T-cell (primary cell): ENCODE measurements at regions not wholly inside any gene's neighbourhood (a gene's known extent, or its start where the extent isn't known, plus 50 kb on each side); places are given as distances from the start of the nearest gene placed in this dataset.

ENCODE experiments used
- ATAC-seq, 4 experiments: fragments of 200-7000 bp in 3 of 4; fragments of 150-1000 bp in 1 of 4; cut with Tn5 transposase; replicated peaks in 1 of 4; 1 replicate in 3 of 4; 2 replicates in 1 of 4; pipeline ENCODE4 v1.10.0; 2021; ENCODE audit warnings: moderate library complexity in 3 of 4, mild to moderate bottlenecking in 2 of 4, moderate number of reproducible peaks in 1 of 4
- CTCF ChIA-PET, 2 donors: fragments of 300-600 bp; sonication (Branson Sonifier 250); formaldehyde crosslinking; loops; one replicate each; lab custom pipeline; 2022; ENCODE audit warnings: antibody characterized with exemption in 2 of 2; lab: Charles Lee
- POLR2A ChIA-PET, 2 donors: fragments of 300-600 bp; sonication (Branson Sonifier 250); formaldehyde crosslinking; loops; one replicate each; lab custom pipeline; 2022; ENCODE audit warnings: antibody characterized with exemption in 2 of 2; lab: Charles Lee
- DNase-seq, 35 experiments: peaks; one replicate each; pipeline versions ENCODE4 v3.0.0 to v3.0.0-alpha.2; 2013 to 2023
- H3K27ac ChIP-seq: one replicate; pipeline ENCODE4 v1.5.1; 2013; ENCODE audit warnings: low read length
- H3K27me3 ChIP-seq, 2 experiments: replicated peaks in 1 of 2; 1 replicate in 1 of 2; 2 replicates in 1 of 2; pipeline versions ENCODE4 v1.6.1 to v1.7.0; 2013; ENCODE audit warnings: low read length in 1 of 2, mixed read lengths in 1 of 2; ENCODE audit not compliant: control insufficient read depth in 2 of 2, insufficient read depth in 2 of 2; ENCODE audit errors: extremely low read depth in 1 of 2
- H3K36me3 ChIP-seq, 2 donors: 1 replicate in 1 of 2; 2 replicates in 1 of 2; pipeline versions ENCODE4 v1.6.1 to v1.7.0; 2013; ENCODE audit warnings: low read length in 1 of 2; ENCODE audit not compliant: control insufficient read depth in 2 of 2, insufficient read depth in 1 of 2; ENCODE audit errors: extremely low read depth in 1 of 2
- H3K4me1 ChIP-seq, 2 experiments: 1 replicate in 1 of 2; 2 replicates in 1 of 2; pipeline versions ENCODE4 v1.6.1 to v1.7.0; 2013; ENCODE audit warnings: low read length in 2 of 2, mixed read lengths in 1 of 2; ENCODE audit not compliant: insufficient read depth in 2 of 2, control insufficient read depth in 1 of 2; ENCODE audit errors: extremely low read depth in 1 of 2
- H3K4me3 ChIP-seq, 2 donors: 1 replicate in 1 of 2; 2 replicates in 1 of 2; pipeline versions ENCODE4 v1.5.1 to v1.7.0; 2013; ENCODE audit warnings: mild to moderate bottlenecking in 2 of 2, low read length in 1 of 2, moderate library complexity in 1 of 2; ENCODE audit not compliant: control insufficient read depth in 1 of 2; ENCODE audit errors: extremely low read depth in 1 of 2
- H3K9me3 ChIP-seq: 2 replicates; pipeline ENCODE4 v1.7.0; 2013
- H3K27ac Mint-ChIP-seq, 2 donors: one replicate each; pipeline ENCODE4 v1.8.0; 2020 to 2021; ENCODE audit warnings: mild to moderate bottlenecking in 2 of 2, mixed read lengths in 2 of 2
- H3K27me3 Mint-ChIP-seq, 2 donors: one replicate each; pipeline ENCODE4 v1.8.0; 2021 to 2022; ENCODE audit warnings: mixed read lengths in 2 of 2
- H3K36me3 Mint-ChIP-seq: one replicate; pipeline ENCODE4 v1.8.0; 2021; ENCODE audit warnings: mixed read lengths
- H3K4me1 Mint-ChIP-seq, 3 donors: one replicate each; pipeline ENCODE4 v1.8.0; 2020 to 2022; ENCODE audit warnings: mixed read lengths in 3 of 3, mild to moderate bottlenecking in 1 of 3
- H3K4me3 Mint-ChIP-seq, 3 donors: one replicate each; pipeline ENCODE4 v1.8.0; 2020 to 2022; ENCODE audit warnings: mild to moderate bottlenecking in 3 of 3, mixed read lengths in 3 of 3, moderate library complexity in 3 of 3
- H3K9me3 Mint-ChIP-seq, 3 donors: one replicate each; pipeline ENCODE4 v1.8.0; 2020 to 2022; ENCODE audit warnings: mixed read lengths in 3 of 3
- WGBS: methylation state at CpG from one replicate; pipeline ENCODE4 v1.1.5; 2013; ENCODE audit warnings: missing lambda C conversion rate; ENCODE audit not compliant: insufficient coverage; 5-methylcytosine and 5-hydroxymethylcytosine counted together

GRCh38 chrX:39070009-39070408 lies 268.8 kb downstream of the MID1IP1 start:
- POLR2A ChIA-PET = interaction anchor here in 1 of 2 donors (0.5 kb wide), 1 partner anchor 106 kb away, joined by 5 read pairs; no protein-coding TSS in a partner anchor
- Mint-ChIP-seq H3K4me1 (no peaks in the 10 kb centered on the region), H3K27me3 (peaks cover 0 to 6% of the 10 kb centered on the region in 2 donors), H3K9me3 (peaks cover 0 to under 1% (median 0%) of the 10 kb centered on the region in 3 donors), H3K4me3 (no peak overlapping the region), H3K36me3 (no peaks in the 10 kb centered on the region), H3K27ac (no peak overlapping the region)
- CTCF ChIA-PET = no interaction called here
- ATAC-seq (no peak), DNase-seq (no peak)
- H3K27ac ChIP-seq = no peak overlapping the region
- WGBS = 93% methylated on average over 3 of the region's 28 CpGs
- H3K27me3 ChIP-seq = no peaks in the 10 kb centered on the region
- no peaks in the 10 kb centered on the region for H3K4me1 ChIP-seq
- no peak overlapping the region for H3K4me3 ChIP-seq
- H3K36me3 ChIP-seq = no peaks in the 10 kb centered on the region
- H3K9me3 ChIP-seq = no peaks in the 10 kb centered on the region

- no CpG with 5 or more reads among the region's 2 CpGs for WGBS
- Histone ChIP-seq H3K27ac (no peak overlapping the region), H3K27me3 (no peaks in the 10 kb centered on the region), H3K9me3 (no peaks in the 10 kb centered on the region), H3K4me1 (no peaks in the 10 kb centered on the region), H3K36me3 (no peaks in the 10 kb centered on the region), H3K4me3 (no peak overlapping the region)
- H3K36me3 Mint-ChIP-seq = no peaks in the 10 kb centered on the region
- DNase-seq = no peak
- H3K4me3 Mint-ChIP-seq = no peak overlapping the region
- peaks cover 0 to 3% (median 0%) of the 10 kb centered on the region in 3 donors for H3K9me3 Mint-ChIP-seq
- H3K27ac Mint-ChIP-seq = no peak overlapping the region
- ChIA-PET POLR2A (no interaction called here), CTCF (no interaction called here)
- H3K27me3 Mint-ChIP-seq = peaks cover 0 to 6% of the 10 kb centered on the region in 2 donors
- ATAC-seq = no peak
- no peaks in the 10 kb centered on the region for H3K4me1 Mint-ChIP-seq
Observed at GRCh38 chrX:39073131-39073530, 271.9 kb downstream of the MID1IP1 start.

- no peaks in the 10 kb centered on the region for H3K36me3 Mint-ChIP-seq
- no peak for DNase-seq
- H3K27me3 Mint-ChIP-seq = peaks cover 2 to 3% of the 10 kb centered on the region in 2 donors
- Histone ChIP-seq H3K4me1 (no peaks in the 10 kb centered on the region), H3K9me3 (no peaks in the 10 kb centered on the region), H3K36me3 (no peaks in the 10 kb centered on the region), H3K4me3 (no peak overlapping the region), H3K27me3 (no peaks in the 10 kb centered on the region), H3K27ac (no peak overlapping the region)
- H3K4me1 Mint-ChIP-seq = no peaks in the 10 kb centered on the region
- peaks cover 0 to 5% (median 0%) of the 10 kb centered on the region in 3 donors for H3K9me3 Mint-ChIP-seq
- no CpG with 5 or more reads among the region's 1 CpG for WGBS
- no peak overlapping the region for H3K27ac Mint-ChIP-seq
- ChIA-PET POLR2A (no interaction called here), CTCF (no interaction called here)
- no peak overlapping the region for H3K4me3 Mint-ChIP-seq
- ATAC-seq = no peak
Observed at GRCh38 chrX:39096599-39096998, 295.3 kb downstream of the MID1IP1 start.

- no peak overlapping the region for H3K27ac Mint-ChIP-seq
- WGBS = no CpG with 5 or more reads among the region's 1 CpG
Observed at GRCh38 chrX:39104745-39105144, 303.5 kb downstream of the MID1IP1 start.

GRCh38 chrX:39112143-39112542 lies 310.9 kb downstream of the MID1IP1 start:
- Histone ChIP-seq H3K27me3 (no peaks in the 10 kb centered on the region), H3K36me3 (no peaks in the 10 kb centered on the region), H3K9me3 (peaks cover 2% of the 10 kb centered on the region), H3K27ac (no peak overlapping the region), H3K4me1 (no peaks in the 10 kb centered on the region), H3K4me3 (no peak overlapping the region)
- H3K27me3 Mint-ChIP-seq = peaks cover 3% of the 10 kb centered on the region in 2 donors
- ATAC-seq (no peak), DNase-seq (no peak)
- H3K27ac Mint-ChIP-seq = no peak overlapping the region
- H3K9me3 Mint-ChIP-seq = peaks cover 8 to 22% (median 17%) of the 10 kb centered on the region in 3 donors
- H3K4me1 Mint-ChIP-seq = no peaks in the 10 kb centered on the region
- ChIA-PET CTCF (no interaction called here), POLR2A (no interaction called here)
- no CpG with 5 or more reads among the region's 3 CpGs for WGBS
- no peak overlapping the region for H3K4me3 Mint-ChIP-seq
- H3K36me3 Mint-ChIP-seq = no peaks in the 10 kb centered on the region

More at GRCh38 chrX:39104745-39105144, 303.5 kb downstream of the MID1IP1 start:
- Mint-ChIP-seq H3K9me3 (peaks cover 0 to 2% (median 0%) of the 10 kb centered on the region in 3 donors), H3K27me3 (peaks cover 4 to 14% of the 10 kb centered on the region in 2 donors), H3K36me3 (no peaks in the 10 kb centered on the region), H3K4me3 (no peak overlapping the region), H3K4me1 (no peaks in the 10 kb centered on the region)
- no peak for DNase-seq
- Histone ChIP-seq H3K36me3 (no peaks in the 10 kb centered on the region), H3K4me1 (no peaks in the 10 kb centered on the region), H3K9me3 (no peaks in the 10 kb centered on the region), H3K27ac (no peak overlapping the region), H3K27me3 (no peaks in the 10 kb centered on the region), H3K4me3 (no peak overlapping the region)
- no peak for ATAC-seq
- CTCF ChIA-PET = no interaction called here
- POLR2A ChIA-PET = no interaction called here

GRCh38 chrX:39115166-39115565 lies 313.9 kb downstream of the MID1IP1 start:
- CTCF ChIA-PET = no interaction called here
- ATAC-seq (no peak), DNase-seq (no peak)
- Histone ChIP-seq H3K9me3 (peaks cover 2% of the 10 kb centered on the region), H3K27ac (no peak overlapping the region), H3K4me3 (no peak overlapping the region), H3K4me1 (no peaks in the 10 kb centered on the region), H3K36me3 (no peaks in the 10 kb centered on the region), H3K27me3 (no peaks in the 10 kb centered on the region)
- H3K27me3 Mint-ChIP-seq = peaks cover 3 to 11% of the 10 kb centered on the region in 2 donors
- H3K9me3 Mint-ChIP-seq = peaks cover 8 to 20% (median 15%) of the 10 kb centered on the region in 3 donors
- no peaks in the 10 kb centered on the region for H3K4me1 Mint-ChIP-seq
- no peaks in the 10 kb centered on the region for H3K36me3 Mint-ChIP-seq
- H3K27ac Mint-ChIP-seq = no peak overlapping the region
- H3K4me3 Mint-ChIP-seq = no peak overlapping the region
- POLR2A ChIA-PET = interaction anchor here in 1 of 2 donors (0.6 kb wide), 1 partner anchor 86 kb away, joined by 4 read pairs; no protein-coding TSS in a partner anchor

- Histone ChIP-seq H3K4me3 (no peak overlapping the region), H3K36me3 (no peaks in the 10 kb centered on the region), H3K27me3 (no peaks in the 10 kb centered on the region), H3K9me3 (no peaks in the 10 kb centered on the region), H3K27ac (no peak overlapping the region), H3K4me1 (no peaks in the 10 kb centered on the region)
- Mint-ChIP-seq H3K4me3 (no peak overlapping the region), H3K36me3 (no peaks in the 10 kb centered on the region), H3K9me3 (peaks cover 3 to 7% (median 6%) of the 10 kb centered on the region in 3 donors), H3K27ac (no peak overlapping the region), H3K27me3 (peaks cover 6 to 17% of the 10 kb centered on the region in 2 donors), H3K4me1 (no peaks in the 10 kb centered on the region)
- CTCF ChIA-PET = no interaction called here
- WGBS = no CpG with 5 or more reads among the region's 2 CpGs
- DNase-seq = no peak
- no peak for ATAC-seq
- POLR2A ChIA-PET = no interaction called here
Observed at GRCh38 chrX:39117101-39117500, 315.8 kb downstream of the MID1IP1 start.
